GM18499 (cell line): ENCODE measurements at regions not wholly inside any gene's neighbourhood (a gene's known extent, or its start where the extent isn't known, plus 50 kb on each side); places are given as distances from the start of the nearest gene placed in this dataset.

ENCODE experiments used
- ATAC-seq: cut with Tn5 transposase; IDR thresholded peaks from one replicate; pipeline ENCODE4 v1.9.1; 2021; ENCODE audit warnings: moderate number of reproducible peaks; ENCODE audit not compliant: insufficient read depth, unreplicated experiment

DNA sequence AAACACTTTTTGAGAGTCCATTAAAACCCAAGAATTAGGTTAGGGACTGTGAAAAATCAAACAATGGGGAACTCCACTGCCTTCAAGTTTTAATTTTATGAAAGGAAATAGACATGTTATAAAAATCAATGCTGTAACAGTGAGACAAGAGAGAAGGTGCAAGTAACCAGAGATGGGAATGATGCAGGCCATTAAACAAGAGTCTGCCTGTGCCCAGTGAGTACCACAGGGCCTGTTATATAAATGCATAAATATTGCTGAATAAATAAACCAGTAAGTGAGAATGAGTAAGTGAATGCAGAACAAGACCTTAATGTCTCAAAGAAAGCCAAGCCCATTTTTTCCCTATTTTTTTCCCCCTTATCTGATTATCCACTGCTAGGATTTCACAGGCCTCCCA, 53.3 kb upstream of the BMP2K start:
- ATAC-seq: no peak
